LNCaP clone FGC (cell line): ENCODE measurements at regions not wholly inside any gene's neighbourhood (a gene's known extent, or its start where the extent isn't known, plus 50 kb on each side); places are given as distances from the start of the nearest gene placed in this dataset.

Experiments used
- DNase-seq: peaks from one replicate; pipeline ENCODE4 v3.0.0-alpha.2; 2011; ENCODE audit warnings: low read depth
- H3K4me3 ChIP-seq: 2 replicates; pipeline ENCODE4 v1.5.1; 2011; ENCODE audit warnings: mild to moderate bottlenecking, low read depth, low read length, control low read depth
- CTCF ChIP-seq: IDR thresholded peaks from 2 replicates; pipeline ENCODE4 v1.5.1; 2012; ENCODE audit warnings: mild to moderate bottlenecking; ENCODE audit not compliant: control insufficient read depth, insufficient read depth; ENCODE audit errors: extremely low read depth

- no peak for DNase-seq
- no peak for TF ChIP-seq CTCF
- H3K4me3 ChIP-seq = no peak overlapping the region
Observed at GRCh38 chr11:28833169-28833568, 725.0 kb downstream of the METTL15 start.

- no peak for DNase-seq
- TF ChIP-seq CTCF = no peak
Observed at GRCh38 chr11:28826807-28827206, 718.6 kb downstream of the METTL15 start.

GRCh38 chr11:28822576-28822975, 714.4 kb downstream of the METTL15 start:
- no peak for DNase-seq

More at GRCh38 chr11:28826807-28827206, 718.6 kb downstream of the METTL15 start:
- H3K4me3 ChIP-seq = no peak overlapping the region

GRCh38 chr11:28820296-28820989, 712.3 kb downstream of the METTL15 start:
- no peak for DNase-seq
- TF ChIP-seq CTCF = no peak
- no peak overlapping the region for H3K4me3 ChIP-seq

More at GRCh38 chr11:28822576-28822975, 714.4 kb downstream of the METTL15 start:
- H3K4me3 ChIP-seq = no peak overlapping the region
- no peak for TF ChIP-seq CTCF

GRCh38 chr11:28819741-28820140, 711.6 kb downstream of the METTL15 start:
- no peak overlapping the region for H3K4me3 ChIP-seq
- no peak for TF ChIP-seq CTCF
- DNase-seq = no peak

GRCh38 chr11:28815110-28815509, 706.9 kb downstream of the METTL15 start:
- TF ChIP-seq CTCF = no peak
- H3K4me3 ChIP-seq = no peak overlapping the region
- no peak for DNase-seq

- no peak overlapping the region for H3K4me3 ChIP-seq
- TF ChIP-seq CTCF = no peak
- no peak for DNase-seq
Observed at GRCh38 chr11:28808771-28809170, 700.6 kb downstream of the METTL15 start.
